ENCODE measurements at regions not wholly inside any gene's neighbourhood (a gene's known extent, or its start where the extent isn't known, plus 50 kb on each side); places are given as distances from the start of the nearest gene placed in this dataset.

- no peak for DNase-seq (ENCODE audit: low spot score)
These were observed 392.2 kb downstream of the C6orf118 start for GRCh38 chr6:164917211-164917610.

- DNase-seq (ENCODE audit: low spot score) = no peak
These were observed 393.3 kb downstream of the C6orf118 start for GRCh38 chr6:164916087-164916486.

- no peak for DNase-seq (ENCODE audit: low spot score)
These were observed 397.4 kb downstream of the C6orf118 start for GRCh38 chr6:164911873-164912580.

GRCh38 chr6:164911151-164911550 is 398.3 kb downstream of the C6orf118 start:
- DNase-seq (ENCODE audit: low spot score) = no peak

- no peak for DNase-seq (ENCODE audit: low spot score)
These were observed 402.6 kb downstream of the C6orf118 start for GRCh38 chr6:164906766-164907165.

GRCh38 chr6:164905311-164905710 is 404.1 kb downstream of the C6orf118 start:
- no peak for DNase-seq (ENCODE audit: low spot score)

- DNase-seq (ENCODE audit: low spot score) = no peak
These were observed 411.0 kb downstream of the C6orf118 start for GRCh38 chr6:164898412-164898811.

- no peak for DNase-seq (ENCODE audit: low spot score)
These were observed 411.7 kb downstream of the C6orf118 start for GRCh38 chr6:164897523-164898235.

- DNase-seq (ENCODE audit: low spot score) = no peak
These were observed 419.4 kb downstream of the C6orf118 start for GRCh38 chr6:164889980-164890379.

- DNase-seq (ENCODE audit: low spot score) = no peak
These were observed 421.7 kb downstream of the C6orf118 start for GRCh38 chr6:164887660-164888059.

GRCh38 chr6:164882236-164882635 is 427.2 kb downstream of the C6orf118 start:
- no peak for DNase-seq (ENCODE audit: low spot score)

- DNase-seq (ENCODE audit: low spot score) = no peak
These were observed 437.6 kb downstream of the C6orf118 start for GRCh38 chr6:164871783-164872182.

GRCh38 chr6:164870164-164870563 is 439.2 kb downstream of the C6orf118 start:
- no peak for DNase-seq (ENCODE audit: low spot score)

GRCh38 chr6:164861967-164862366 is 447.4 kb downstream of the C6orf118 start:
- no peak for DNase-seq (ENCODE audit: low spot score)

- no peak for DNase-seq (ENCODE audit: low spot score)
These were observed 449.6 kb downstream of the C6orf118 start for GRCh38 chr6:164859816-164860215.

- no peak for DNase-seq (ENCODE audit: low spot score)
These were observed 453.3 kb downstream of the C6orf118 start for GRCh38 chr6:164856138-164856537.

- DNase-seq (ENCODE audit: low spot score) = no peak
These were observed 454.1 kb downstream of the C6orf118 start for GRCh38 chr6:164855281-164855680.

- DNase-seq (ENCODE audit: low spot score) = no peak
These were observed 454.9 kb downstream of the C6orf118 start for GRCh38 chr6:164854526-164854925.

GRCh38 chr6:164845773-164846172 is 463.6 kb downstream of the C6orf118 start:
- DNase-seq (ENCODE audit: low spot score) = no peak

GRCh38 chr6:164842085-164842484 is 467.3 kb downstream of the C6orf118 start:
- DNase-seq (ENCODE audit: low spot score) = no peak

GRCh38 chr6:164838068-164838615 is 471.3 kb downstream of the C6orf118 start:
- DNase-seq (ENCODE audit: low spot score) = no peak

GRCh38 chr6:164836486-164836885 is 472.9 kb downstream of the C6orf118 start:
- no peak for DNase-seq (ENCODE audit: low spot score)

- DNase-seq (ENCODE audit: low spot score) = no peak
These were observed 477.0 kb downstream of the C6orf118 start for GRCh38 chr6:164832410-164832809.
